HK-2 (cell line): ENCODE measurements at regions not wholly inside any gene's neighbourhood (a gene's known extent, or its start where the extent isn't known, plus 50 kb on each side); places are given as distances from the start of the nearest gene placed in this dataset.
A peak's percentile ranks its signal among the peaks of the same experiment; 100 is the strongest.

Experiments
- DNase-seq: peaks from one replicate; pipeline ENCODE4 v3.0.0-alpha.2; 2018; ENCODE audit not compliant: unreplicated experiment

DNA sequence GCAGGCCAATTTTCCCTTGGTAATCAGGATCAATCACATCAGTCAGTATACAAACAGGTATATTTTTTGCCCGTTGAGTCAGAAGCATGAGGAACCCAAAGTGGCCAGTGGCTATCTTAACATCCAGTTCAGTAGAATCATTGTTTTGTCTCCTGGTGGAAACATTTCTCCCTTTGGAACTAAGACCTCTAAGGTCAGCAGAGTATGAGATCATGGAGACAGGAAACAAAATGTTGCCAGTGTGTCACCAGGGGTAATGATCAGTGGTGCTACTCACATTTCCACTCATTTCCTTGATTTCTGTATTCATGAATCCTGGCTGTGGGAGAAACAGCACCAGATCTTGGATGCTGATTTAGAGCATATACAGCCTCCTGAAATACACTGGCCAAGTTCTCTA lies 553.0 kb downstream of the CSNK1G3 start:
- DNase-seq, result no peak

DNA sequence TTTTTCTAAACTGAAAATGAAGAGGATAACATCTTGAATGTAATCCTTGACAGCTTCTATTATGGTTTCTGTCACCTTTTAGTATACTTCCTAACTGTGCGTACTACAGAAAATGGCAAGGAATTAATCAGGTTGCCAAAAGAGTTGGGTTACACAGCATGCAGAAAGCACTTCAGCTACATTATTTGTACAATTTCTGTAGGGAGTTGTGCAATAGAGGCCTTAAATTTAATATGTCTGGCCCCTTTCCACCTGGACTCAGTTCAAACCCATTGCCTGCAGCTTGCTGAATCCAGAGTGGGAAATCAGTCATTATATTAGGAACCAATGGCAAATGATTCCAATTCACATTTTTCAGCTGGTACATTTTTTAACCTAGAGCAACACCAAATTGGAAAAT lies 549.7 kb downstream of the CSNK1G3 start:
- DNase-seq, result no peak

DNA sequence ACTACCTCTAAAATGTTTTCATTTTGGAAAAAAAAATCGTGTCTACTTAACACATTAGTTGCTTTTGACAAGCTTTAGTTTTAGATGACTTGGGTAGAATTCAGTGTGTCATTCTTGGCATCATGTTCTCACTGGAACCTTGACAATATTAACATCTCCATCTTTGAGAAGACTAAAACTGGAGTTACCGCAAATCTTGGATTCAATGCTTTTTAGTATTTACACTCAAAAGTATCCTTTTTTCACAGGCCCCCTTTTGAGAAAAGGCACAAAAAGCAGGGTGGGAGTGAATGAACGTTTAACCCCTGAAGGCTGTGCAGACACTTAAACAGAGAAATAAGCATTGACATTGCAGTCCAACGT lies 549.1 kb downstream of the CSNK1G3 start:
- no peak for DNase-seq

DNA sequence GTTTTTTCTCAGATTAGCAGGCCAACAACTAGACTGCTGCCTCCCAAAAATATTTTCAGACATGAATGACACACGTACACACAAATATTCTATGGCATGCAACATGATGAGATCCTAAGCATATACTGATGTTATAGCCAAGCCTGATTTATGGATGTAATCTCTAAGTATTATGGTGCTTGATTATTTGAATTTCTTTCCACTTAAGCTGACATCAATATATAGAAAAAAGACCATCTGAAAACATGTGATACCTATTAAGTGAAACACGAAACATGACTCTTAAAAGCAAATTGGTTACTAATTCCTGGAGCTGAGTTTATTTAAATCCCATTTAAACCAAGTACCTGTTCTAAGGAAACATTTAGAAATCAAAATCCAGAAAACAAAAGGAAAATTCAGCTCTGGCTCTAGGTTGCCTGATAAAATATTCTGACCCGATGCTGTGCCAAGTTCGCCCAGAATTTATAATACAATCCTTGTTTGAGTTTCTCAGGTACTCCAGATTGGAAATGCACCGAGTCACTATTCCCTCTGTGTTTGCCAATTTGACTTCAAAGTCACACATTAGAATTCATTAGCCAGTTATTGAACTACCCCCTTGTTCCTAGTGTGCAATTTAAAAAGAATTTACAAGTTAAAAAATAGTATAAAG lies 548.6 kb downstream of the CSNK1G3 start:
- no peak for DNase-seq

DNA sequence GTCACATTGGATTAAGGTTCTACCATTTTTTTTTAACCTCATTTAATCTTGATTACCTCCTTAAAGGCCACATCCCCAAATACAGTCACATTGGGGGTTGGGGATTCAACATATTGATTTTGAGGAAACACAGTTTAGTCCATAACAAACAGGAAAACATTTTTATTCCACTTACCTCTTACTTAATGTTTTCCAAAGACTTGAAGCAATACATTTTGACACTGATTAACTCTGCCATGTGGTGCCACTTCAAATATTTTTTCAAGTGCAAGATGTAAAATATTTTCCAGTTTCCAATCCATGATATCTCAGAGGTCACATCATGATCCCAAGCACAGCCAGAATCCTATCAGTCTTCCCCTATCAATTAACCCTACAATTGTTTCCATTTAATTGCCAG lies 548.0 kb downstream of the CSNK1G3 start:
- no peak for DNase-seq

DNA sequence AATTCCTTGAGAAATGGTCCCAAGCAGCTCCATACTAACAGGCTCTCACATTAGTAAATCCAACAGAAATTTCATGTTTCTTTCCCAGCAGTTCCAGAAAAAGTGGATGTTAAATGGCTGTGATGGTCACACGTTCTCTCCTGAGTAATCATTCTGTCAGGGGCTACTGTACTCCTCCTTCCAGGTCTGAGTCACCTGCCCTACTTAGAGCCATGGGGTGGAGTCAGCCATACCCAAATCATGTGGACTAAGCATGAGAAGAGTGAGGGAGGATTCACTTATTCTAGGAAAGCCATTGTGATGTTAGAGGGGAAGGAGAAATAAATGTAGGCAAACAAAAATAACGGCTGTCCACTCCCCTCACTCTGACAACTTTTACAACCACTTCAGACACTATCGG lies 547.2 kb downstream of the CSNK1G3 start:
- DNase-seq, result peak; percentile 14

DNA sequence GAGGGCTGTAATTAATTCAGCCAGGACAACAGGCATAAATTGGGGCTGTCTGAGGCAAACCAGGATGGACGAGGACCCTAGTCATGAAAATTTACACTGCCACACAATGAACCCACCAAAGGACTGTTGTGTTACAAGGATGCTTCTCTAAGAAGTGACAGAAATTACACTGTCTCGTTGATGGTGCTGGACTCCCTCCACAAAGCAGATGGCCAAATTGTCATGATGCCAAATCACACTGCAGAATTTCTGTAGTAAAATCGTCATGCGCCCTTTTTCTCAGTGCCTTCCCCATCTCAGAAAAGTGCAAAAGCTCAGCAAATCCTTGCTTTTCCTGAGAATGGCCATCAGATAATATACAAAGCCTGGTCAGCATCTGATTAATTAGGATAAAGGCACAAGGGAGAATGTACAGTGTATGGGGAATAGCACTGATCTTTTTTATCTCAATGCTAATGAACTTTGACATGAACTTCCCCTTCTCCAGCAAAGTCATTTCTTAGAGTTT lies 545.8 kb downstream of the CSNK1G3 start:
- no peak for DNase-seq

DNA sequence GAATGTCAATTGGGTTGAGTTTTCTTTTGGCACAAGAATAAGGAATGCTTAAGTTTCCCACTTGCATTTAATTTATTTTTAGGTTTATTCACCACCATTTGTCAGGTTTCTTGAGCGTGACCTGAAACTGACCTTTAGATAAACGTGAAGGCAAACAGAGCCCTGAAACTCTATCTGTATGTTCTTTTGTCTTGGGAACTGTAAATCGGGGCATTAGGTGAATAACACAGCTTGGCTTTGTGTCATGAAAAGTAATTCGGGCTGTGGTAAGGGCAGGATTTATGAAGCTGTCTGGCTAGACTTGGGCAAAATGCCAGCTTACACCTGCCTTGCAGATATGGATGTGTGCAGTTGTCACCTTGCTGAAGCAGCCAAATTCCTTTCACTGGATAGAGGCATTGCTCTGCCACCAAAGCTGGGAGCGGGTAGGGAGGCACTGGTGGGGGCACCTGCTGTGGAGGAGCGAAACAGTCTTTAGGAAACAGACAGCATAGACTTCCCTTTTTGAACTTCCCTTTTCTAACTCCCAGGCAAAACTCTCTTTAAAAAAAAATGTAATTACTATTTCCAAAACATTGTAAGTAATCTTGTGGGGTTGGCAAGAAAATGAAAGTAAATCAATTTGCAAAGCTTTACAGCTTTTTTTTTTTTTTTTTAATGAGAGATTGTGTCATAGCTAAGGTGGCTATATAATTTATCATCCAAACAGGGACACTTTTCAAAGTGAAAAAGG lies 545.2 kb downstream of the CSNK1G3 start:
- no peak for DNase-seq

DNA sequence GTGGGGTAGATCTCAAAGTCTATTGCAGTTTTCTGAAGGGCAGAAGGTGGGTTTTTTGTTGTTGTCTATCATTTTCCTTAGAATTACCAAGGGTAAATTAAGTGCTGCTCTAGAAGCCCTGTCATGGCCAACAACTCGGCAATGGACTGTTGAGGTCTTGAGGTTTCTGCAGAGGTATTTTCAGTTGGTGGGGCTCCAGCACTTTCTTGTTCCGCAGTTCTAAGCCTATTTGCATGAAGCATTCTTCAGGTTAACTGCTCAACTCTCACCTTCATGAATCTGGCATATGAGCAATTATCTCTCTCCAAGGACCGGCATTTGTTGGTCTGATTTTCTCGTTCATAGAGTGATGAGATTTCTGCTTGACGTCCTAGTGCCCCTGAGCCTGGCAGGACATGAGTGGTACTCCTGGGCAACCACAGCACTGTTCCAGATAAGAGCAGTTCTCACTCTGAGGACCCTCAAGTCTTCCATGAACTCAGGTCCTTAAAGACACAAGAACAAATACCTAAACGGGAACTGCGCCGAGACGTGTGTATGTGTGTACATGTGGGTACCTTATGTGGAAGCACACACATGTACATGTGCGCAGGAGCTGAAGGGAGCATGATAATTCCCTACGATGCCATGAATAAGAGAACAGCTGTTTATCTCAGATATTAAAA lies 544.5 kb downstream of the CSNK1G3 start:
- DNase-seq, result no peak

DNA sequence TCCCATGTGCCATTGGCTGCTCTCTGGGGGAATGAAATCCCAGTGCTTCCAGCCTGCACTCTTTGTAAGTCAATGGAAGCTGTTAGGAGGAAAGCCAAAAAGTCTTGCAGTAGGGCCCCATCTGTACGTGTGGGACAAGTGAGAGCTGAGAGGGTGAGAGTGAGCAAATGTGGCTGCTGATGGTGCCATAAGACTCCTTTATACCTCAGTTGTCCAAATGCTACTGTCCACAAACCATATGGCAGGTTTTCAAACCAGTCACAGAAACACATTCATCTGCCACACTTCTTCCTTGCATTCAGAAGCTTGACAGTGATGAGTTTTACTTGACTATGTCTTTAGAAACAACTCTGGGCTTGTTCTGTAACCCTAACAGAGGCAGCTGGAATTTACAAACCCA lies 543.8 kb downstream of the CSNK1G3 start:
- no peak for DNase-seq

DNA sequence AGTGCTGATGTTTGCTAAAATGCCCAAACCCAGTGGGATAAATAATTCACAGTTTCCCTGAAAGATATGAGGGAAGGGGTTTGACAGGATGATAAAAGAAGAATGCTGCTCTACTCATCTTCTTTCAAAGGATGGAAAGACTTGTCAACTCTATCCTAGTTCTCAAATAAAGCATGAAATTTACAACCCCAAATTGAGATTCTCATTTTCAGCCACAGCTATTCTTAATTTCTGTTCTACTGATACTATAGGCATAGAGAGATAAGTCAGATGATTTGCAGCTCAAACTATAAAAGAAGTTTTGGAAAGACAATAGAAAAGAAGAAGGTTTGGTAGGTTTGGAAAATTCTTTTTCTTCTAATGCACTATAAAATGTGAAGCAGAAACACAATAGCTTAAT lies 542.6 kb downstream of the CSNK1G3 start:
- no peak for DNase-seq

DNA sequence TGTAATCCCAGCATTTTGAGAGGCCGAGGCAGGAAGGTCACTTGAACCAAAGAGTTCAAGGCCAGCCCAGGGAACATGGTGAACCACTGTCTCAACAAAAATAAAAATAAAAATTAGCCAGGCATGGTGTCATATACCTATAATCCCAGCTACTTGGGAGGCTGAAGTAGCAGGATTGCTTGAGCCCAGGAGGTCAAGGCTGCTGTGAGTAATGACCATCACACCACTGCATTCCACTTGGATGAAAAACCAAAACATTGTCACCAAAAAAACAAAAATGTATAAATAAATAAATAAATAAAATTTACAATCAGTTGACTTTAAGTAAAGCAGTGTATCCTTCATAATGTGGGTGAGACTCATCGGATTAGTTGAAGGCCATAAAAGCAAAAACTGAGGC lies 541.4 kb downstream of the CSNK1G3 start:
- no peak for DNase-seq

DNA sequence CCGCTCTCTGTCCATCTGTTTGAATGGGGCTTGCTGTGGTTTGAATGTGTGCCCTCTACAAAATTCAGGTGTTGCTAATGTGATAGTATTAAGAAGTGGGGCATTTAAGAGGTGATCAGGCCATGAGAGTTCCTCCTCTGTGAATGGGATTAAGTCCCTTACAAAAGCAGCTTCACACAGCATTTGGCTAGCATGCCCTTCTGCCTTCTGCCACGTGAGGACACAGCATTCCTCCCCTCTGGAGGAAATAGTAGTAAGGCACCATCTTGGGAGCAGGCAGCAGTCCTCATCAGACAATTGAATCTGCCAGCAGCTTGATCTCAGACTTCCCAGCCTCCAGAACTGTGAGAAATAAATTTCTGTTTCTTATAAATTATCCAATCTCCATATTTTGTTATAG lies 540.2 kb downstream of the CSNK1G3 start:
- DNase-seq, result no peak

DNA sequence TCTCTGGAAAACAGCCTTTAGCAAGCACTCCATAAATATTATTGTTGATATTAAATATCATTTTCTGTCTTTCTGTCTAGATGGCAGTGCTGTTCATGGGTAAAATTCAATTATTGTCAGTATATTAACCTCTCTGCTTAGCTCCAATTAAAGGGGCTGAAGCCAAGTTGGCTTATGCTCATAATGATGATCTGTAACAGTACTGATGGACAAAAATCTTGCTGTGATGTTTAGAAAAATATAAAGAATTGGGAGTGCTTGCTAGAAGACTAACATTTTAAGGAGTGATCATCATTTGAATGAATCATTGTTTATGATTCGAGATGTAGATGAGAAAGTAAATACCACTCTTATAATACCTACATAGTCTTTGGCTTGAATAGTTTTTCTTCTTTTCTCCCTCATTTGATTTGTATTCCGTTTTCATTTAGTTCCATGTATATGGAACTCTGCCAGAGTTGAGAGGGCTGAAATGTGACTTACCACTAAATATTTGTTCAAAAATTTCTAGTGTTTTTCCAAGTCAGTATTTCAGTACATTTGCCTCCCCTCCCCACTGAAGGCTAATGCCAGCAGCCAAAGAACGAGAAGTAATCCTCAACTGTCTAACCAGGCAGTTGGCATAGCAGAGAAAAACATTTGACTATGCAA lies 538.3 kb downstream of the CSNK1G3 start:
- no peak for DNase-seq

DNA sequence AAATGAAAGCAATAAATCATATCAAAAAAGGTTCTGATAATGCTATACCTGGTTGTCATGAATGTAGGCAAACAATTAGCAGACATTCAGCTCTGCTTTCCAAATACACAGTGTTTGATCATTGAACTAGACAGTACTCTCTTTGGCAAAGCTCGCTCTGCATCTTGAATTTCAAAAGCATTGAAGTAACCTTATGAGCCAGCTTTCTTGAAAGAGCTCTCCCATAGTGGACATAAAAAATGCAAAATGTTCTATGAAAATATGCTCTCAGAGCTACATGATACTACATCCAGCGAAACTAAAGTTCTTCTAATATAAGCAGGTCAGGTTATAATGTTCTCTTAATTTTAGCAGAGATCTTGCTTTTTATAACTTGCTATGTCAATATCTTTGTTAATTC lies 533.4 kb downstream of the CSNK1G3 start:
- DNase-seq, result no peak

DNA sequence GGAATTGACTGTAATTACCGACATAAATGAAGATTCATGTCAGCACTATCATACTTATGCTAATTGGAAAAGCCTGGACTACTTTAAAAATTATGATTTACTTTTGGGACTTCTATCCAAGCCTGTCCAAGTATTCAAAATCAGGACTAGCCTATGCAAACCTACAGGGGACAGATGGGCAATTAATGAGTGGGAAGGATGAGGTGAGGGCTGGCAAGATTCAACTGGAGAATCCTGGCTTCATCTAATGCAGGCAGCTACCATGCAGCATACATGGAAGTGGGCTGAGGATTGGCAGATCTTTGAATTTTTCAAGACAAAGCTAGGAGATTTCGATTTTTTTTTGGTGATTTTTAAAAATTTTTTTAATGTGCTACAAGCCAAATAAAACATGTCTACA lies 532.6 kb downstream of the CSNK1G3 start:
- DNase-seq, result no peak

DNA sequence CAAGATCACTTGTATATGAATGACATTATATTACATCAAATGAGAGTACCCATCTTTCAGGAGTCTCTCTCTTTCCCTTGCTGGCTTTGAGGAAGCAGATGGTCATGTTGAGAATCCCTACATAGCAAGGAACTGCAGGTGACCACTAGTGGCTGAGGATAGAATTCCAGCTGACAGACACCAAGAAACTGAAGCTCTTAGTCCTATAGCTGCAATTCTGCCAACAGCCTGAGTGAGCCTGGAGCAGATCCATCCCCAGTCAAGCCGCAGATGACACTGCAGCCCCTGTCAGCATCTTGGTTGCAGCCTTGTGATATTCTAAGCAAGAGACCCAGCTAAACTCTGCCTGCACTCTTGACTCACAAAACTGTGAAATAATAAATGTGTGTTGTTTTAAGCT lies 531.5 kb downstream of the CSNK1G3 start:
- no peak for DNase-seq

DNA sequence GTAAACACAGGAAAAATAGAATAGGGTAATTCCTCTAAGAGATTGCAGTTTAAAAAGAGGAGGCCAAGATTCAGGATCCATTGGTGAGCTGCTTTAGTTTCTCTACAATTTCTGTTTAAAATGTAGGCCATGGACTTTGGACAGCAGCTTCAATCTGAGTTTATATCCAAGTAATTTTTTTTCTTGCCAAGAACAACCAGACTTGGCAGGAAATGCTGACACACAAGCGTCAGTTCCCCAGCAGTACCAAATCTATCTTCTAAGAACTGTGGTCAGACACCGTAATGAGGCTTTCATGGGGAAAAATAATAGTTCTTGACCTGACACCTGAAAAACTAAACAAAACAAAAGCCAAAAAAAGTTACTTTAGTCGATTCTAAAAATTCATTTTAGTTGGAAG lies 528.8 kb downstream of the CSNK1G3 start:
- no peak for DNase-seq

DNA sequence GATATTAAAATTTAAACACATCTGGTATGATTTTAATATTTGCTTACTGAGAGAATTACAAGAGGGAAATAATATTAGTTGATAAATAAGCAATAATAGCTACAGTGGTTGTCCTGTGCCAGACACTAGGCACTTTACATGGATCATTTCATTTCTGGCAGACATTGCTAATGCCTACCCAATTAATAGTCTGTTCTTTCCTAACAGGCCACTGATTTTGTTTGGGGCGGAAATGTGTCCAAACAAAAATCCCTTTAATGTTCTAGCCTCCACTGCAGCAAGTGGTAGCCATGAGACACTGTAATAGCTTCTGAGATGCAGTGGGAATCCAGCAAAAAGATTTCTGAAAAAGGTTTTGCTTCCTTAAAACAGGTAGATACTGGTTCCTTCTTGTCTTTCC lies 527.4 kb downstream of the CSNK1G3 start:
- DNase-seq, result no peak

DNA sequence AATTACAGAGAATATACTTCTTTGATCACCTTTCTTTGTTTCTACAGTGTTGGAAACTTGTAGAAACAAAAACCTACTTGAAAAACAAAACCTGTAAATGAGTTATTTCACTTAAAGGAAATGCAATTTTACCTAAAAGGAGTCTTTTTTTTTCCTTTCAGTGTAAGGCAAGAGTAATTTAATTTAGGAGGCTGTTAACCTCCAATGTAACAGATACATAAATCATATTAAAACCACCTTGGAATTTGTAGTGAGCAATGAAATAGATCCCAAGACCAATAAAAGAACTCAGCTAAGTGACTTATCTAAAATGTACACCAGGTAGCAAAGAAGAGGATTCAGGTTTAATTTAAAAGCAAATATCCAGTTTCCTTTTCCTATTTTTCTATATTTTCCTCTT lies 524.8 kb downstream of the CSNK1G3 start:
- no peak for DNase-seq

DNA sequence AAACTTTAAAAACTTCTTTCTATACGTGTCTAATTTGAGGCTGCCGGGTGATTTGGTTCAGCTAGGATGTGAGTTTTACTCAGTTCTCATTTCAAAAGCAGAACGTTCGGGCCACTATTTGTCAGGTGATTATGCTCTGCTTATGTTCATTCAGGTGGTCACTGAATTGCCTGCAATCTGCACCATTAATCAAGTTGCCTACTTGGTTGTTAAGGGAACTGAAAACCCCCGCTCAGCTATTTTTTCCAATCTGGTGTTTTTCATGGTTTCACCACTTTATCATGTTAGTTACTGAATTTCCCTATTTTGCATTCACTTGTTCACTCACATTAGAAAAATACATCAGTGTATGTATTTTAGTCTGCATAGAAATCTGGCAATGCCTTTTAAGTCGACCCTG lies 523.0 kb downstream of the CSNK1G3 start:
- DNase-seq, result no peak

DNA sequence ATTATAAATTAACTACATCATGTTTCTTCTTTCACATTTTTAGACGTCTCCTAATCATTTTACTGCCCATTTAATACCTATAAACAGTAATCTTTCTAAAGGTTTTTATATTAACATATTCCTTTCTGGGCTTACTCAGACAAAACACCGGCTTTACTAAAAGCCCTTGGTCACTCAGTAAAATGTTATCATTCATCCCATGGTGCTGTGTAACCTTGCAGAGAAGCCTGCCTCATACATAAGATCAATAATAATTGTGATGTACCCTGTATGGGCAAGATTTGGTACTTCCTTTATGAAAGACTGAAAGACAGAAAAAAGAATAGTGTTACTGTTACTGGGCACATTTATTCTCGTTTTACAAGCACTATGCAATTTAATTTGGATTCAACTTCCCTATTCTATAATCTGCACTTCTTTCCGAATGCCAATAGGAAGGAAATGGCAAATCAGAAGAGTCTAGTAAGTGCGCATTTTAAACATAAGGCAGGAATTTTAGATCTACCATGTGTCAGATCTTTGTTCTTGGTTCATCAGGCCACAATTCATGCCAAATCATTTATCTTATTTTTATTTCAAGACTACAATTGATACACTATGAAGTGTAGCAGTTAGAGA lies 522.2 kb downstream of the CSNK1G3 start:
- DNase-seq, result no peak
